Fibroblast of peridontal ligament (primary cell): ENCODE measurements at regions not wholly inside any gene's neighbourhood (a gene's known extent, or its start where the extent isn't known, plus 50 kb on each side); places are given as distances from the start of the nearest gene placed in this dataset.

Source experiments
- DNase-seq: peaks from one replicate; pipeline ENCODE4 v3.0.0-alpha.2; 2010; ENCODE audit errors: extremely low read depth

DNA sequence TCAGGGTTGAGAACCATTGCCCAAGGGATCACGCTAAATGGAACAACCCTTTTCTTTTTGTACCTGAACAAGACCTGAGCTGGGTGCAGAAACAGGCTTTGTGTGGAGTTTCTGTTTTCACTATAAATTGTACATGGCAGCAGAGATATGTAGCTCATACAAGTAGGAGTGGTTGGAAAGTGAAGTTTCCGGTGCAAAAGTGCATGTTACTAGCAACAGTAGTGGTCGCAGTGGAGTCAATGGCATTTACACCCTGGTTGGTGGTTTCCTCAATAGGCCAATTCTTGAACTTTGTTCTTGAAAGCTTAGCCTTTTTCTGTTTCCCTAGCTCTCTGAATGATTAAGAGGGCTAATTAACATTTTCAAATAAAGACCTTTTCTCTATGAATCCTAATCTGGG lies 170.7 kb downstream of the NEBL start:
- DNase-seq = no peak

DNA sequence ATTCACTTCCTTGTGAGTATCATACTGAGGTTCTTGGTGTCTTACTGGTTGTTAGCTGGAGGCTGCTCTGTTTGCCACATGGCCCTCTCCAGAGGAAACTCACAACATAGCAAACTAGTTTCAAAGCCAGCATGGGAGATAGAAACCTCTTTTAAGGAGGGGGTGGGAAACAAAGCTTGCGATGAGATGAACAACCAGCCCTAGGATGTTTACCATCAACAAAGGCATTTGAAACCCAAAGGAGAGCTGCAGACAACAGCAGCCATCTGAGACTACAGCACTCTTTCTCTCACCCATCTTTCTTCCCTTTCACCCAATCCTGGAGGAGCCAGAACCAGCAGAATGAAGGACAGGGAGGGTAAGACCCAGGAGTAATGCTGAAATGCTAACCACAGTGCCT lies 182.1 kb downstream of the NEBL start:
- DNase-seq = no peak

GRCh38 chr10:20714518-20714917 lies 182.6 kb downstream of the NEBL start:
- DNase-seq = no peak

- DNase-seq = no peak
Measured at GRCh38 chr10:20713420-20713819, 183.7 kb downstream of the NEBL start.

DNA sequence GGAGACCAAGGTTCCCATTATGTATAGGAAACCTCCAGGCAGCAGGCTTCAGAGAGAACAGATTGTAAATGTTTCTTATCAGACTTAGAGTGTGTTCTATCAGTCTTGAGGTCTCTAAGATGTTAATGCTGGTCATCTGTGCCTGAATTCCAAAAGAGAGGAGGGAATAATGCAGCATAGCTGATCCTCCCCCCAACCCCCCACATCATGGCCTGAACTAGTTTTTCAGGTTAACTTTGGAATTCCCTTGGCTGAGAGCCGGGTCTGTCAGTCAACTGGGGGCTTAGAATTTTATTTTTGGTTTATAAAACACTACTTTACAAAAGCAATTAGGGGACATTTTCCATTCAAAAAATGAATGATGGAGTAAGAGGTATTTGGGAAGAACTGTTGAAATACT lies 184.3 kb downstream of the NEBL start:
- no peak for DNase-seq

GRCh38 chr10:20709708-20710107 lies 187.4 kb downstream of the NEBL start:
- DNase-seq = no peak

DNA sequence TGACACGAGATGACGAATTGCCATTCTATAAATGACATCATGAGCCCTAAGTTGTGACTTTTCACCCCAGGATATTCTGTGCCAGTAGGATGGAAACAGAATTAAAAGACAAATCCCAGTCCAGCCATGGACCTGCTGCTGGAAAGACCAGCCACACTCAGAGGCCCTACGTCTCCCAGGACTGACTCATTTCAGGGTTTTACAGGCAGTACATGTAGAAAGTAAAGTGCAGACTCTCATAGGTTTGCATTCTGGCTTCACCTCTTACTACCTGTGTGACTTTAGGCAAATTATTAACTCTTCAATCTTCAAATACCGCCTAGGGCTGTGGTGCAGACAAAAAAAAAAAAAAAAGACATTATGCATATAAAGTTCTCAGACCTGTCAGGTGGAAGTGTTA lies 188.8 kb downstream of the NEBL start:
- no peak for DNase-seq

- DNase-seq = no peak
Measured at GRCh38 chr10:20707251-20707650, 189.9 kb downstream of the NEBL start.

- DNase-seq = no peak
Measured at GRCh38 chr10:20698837-20699236, 198.3 kb downstream of the NEBL start.

DNA sequence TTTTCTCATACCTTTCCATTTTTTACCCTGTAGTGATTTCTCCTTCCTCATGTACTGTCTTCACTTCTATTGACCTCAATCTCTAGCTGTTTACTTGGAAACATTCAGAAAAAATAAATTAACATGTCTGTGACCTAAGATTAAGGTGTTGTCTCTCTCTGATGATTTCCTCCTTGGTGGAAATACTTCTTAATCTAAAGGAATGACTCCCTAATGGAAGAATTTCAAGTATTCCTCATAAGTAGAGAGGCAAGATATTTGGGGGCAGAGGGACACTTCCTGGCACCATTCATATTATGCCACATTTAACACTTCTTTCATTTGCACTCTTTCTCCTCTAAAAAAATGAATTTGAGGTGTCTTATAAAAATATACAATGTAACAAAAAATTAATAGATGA lies 202.8 kb downstream of the NEBL start:
- DNase-seq = no peak

DNA sequence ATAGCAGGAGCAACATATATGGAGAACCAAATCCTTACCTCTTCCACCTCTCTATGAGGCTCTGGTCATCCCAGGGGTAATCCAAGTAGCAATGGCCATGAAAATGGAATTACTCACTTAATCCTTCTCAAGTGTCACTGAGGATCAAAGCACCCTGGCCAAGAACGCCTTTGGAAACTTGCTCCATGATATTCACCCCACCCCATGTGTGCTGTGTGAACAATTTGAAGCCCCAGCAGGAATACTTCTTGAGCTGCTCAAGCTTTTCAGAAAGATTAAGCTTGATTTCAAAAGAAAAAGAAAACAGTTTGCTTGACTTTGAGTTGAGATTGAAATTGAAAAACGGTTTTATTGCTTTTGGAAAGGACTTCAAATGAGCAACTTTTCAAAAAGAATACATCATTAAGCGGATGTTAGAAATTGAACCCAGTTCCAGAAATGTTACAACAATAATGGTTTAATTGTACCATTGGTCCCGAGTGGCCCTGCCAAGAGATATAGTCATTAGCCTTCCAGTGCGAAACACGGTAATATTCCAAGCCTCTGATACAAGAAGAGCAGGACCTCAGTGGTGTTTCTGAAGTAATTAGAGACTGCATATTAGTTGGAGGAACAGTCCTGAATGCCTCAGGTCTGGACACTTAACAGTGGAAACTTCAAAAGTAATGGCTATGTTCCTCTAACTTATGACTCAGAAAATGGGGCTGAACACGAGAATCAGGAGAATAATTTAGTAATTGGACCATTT lies 208.1 kb downstream of the NEBL start:
- DNase-seq = no peak

DNA sequence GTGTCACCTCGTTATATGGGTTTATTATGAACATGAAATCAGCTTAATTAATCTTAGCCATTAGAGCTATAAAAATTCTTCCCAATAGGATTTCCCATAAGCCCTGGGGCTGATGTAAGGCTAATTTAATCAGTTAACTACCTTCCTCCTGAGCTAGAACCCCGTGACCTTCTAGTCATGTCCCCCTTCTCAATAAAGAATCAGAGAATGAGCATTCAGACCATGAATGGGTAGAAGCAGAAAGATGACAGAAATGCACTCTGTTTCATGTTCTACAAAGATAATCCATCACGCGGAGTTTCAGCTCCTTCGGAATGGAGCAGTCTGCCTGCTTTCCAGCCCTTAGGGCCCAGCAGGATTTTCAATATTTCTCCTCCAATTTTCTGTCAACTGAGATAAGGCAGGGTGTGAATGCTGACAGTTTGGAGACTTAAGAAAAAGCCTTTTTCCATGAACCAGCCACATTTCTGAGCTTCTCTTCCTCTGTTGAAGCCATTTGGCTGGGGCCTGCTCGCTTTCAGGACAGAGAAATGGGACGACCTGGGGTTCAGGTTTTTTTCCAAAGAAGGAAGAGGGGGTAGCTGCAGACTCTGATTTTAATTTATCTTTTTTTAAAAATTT lies 211.0 kb downstream of the NEBL start:
- DNase-seq = no peak

DNA sequence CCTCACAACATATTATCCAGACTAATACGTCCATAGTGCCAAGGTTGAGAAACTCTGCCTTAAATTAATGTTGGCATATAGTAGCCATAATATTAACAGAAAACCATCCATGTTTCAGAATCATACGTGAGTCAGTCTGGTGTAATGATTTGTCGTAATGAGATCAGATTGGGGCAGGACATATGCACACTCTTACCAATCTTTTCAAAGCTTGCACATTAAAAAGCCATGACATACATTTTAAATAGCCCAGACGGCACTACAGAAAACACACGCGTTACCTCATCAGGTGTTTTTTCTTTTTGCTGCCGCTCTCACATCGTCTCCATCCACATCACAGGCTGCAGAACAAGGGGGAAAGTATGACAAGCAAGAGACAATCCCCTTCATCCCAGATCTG lies 211.6 kb downstream of the NEBL start:
- DNase-seq = no peak

GRCh38 chr10:20683345-20683744 lies 213.8 kb downstream of the NEBL start:
- no peak for DNase-seq

DNA sequence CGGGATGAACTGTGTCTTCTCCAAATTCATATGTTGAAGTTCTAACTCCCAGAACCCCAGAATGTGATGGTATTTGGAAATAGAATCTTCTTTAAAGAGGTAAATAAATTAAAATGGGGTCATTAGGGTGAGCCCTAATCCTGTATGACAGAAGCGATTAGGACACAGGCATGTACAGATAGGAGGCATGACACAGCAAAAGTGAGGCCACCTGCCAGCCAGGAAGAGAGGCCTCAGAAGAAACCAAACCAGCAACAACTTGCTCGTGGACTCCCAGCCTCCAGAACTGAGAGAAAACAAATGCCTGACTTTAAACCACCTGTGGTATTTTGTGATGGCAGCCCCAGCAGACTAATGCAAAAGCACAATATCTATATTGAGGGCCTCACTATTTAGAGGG lies 214.3 kb downstream of the NEBL start:
- DNase-seq = no peak

- no peak for DNase-seq
Measured at GRCh38 chr10:20677340-20677739, 219.8 kb downstream of the NEBL start.

DNA sequence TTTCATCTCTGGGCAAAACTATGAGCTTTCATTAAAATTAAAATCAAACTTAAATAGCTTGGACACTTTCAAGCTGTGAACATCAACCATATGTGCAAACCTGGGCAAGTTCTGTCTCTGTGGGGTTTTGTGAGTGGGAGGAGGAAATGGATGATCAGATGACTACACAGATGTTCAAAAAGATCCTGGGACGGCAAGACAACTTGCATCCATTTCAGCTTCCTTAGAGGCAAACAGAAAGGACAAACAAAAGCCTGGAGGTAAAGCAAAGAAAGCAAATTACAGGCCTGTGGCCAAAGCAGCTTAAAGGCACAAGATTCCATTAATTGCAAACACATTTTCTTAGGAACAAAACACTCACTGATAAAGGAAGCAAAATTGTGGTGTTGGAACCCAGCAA lies 222.2 kb downstream of the NEBL start:
- no peak for DNase-seq

DNA sequence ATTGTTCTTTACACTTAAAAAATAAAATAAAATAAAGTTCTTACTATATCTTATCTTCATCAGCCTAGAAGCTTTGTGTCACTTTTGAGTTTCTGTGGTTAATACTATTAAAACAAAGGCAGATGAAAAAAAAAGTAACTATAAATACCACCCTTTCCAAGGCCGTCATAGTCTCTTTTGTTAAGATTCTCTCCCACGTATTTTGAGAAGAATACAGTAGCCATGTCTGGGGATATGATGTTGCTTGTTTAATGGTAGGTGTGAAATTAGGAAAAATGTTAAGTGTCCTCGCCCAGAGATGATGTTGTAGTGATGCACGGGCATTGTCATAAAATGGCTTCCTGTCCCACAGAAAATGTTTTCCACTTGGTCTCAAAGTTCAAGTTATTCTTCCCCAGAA lies 223.9 kb downstream of the NEBL start:
- no peak for DNase-seq

- DNase-seq = no peak
Measured at GRCh38 chr10:20672741-20673140, 224.4 kb downstream of the NEBL start.

DNA sequence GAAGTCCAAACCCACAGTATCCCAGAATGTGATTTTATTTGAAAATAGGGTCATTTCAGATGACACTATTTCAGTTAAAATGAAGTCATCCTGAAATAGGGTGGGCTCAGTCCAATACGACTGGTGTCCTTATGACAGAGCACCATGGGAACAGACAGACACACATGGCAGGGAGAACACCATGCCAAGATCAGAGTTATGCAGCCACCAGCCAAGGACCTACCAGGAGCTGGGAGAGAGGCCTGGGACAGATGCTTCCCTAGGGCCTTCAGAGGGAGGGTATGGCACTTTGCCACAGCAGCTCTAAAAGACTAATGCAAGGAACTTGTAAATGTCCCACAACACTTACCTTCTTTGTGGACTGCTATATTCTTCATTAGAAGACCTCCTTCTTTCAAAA lies 226.5 kb downstream of the NEBL start:
- no peak for DNase-seq

- no peak for DNase-seq
Measured at GRCh38 chr10:20668985-20669384, 228.1 kb downstream of the NEBL start.

GRCh38 chr10:20662742-20663141 lies 234.4 kb downstream of the NEBL start:
- DNase-seq = no peak

DNA sequence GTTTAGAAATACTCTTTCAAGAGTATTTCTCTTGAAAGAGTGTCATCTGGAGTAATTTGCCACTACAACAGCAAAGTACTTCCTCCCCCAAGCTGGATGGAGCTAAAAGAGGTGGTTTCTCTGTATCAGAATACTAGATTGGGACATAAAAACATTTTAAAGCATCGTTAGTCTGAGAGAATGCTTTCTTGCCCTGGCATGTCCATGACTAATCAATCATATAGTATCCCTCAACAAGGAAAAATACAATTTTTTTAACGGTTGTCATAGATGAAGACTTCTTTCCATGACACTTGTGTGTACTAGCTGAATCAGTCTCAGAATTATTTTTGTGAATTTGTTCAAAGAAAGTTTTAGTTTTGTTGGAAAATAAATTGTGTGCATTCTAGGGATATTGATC lies 237.9 kb downstream of the NEBL start:
- no peak for DNase-seq

DNA sequence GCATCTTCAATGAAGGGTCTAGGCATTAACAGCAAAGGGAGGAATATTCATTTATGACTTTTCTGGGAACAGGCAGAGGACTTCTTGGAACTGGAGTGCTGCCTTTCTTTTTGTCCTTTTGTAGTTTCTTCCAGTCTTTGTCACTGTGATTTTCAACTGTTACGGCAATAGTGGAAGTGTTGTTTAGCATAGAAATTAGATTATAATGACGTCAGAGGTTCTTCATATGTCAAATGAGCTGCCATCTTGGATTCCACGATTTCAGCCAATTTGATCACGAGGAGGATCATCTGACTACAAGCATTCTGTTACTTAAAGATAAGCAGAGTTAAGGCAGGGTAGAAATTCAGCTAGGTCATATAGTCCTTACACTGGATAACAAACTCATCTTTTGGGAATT lies 239.0 kb downstream of the NEBL start:
- no peak for DNase-seq
